HG03565 (cell line): ENCODE measurements at regions not wholly inside any gene's neighbourhood (a gene's known extent, or its start where the extent isn't known, plus 50 kb on each side); places are given as distances from the start of the nearest gene placed in this dataset.

Experiments
- ATAC-seq: cut with Tn5 transposase; IDR thresholded peaks from one replicate; pipeline ENCODE4 v1.9.1; 2021; ENCODE audit warnings: mild to moderate bottlenecking, moderate library complexity; ENCODE audit not compliant: unreplicated experiment

- no peak for ATAC-seq
Observed at GRCh38 chr6:157769776-157770426, 53.1 kb upstream of the SNX9 start.

- ATAC-seq, result no peak
Observed at GRCh38 chr6:157770946-157771345, 52.1 kb upstream of the SNX9 start.

- ATAC-seq, result no peak
Observed at GRCh38 chr6:157772820-157773219, 50.2 kb upstream of the SNX9 start.
